Prostate gland (tissue), 2 donors: ENCODE measurements at regions not wholly inside any gene's neighbourhood (a gene's known extent, or its start where the extent isn't known, plus 50 kb on each side); places are given as distances from the start of the nearest gene placed in this dataset.
"Not testable (repeated sequence)": the region's sequence is repeated elsewhere in the genome, so short reads cannot be mapped to it uniquely, and the experiment has no call there.

Source experiments
- DNase-seq: peaks from one replicate; pipeline ENCODE4 v3.0.0-alpha.2; 2019; ENCODE audit warnings: low spot score
- H3K27ac ChIP-seq, 2 donors: fragments of 200-600 bp; sonication (generic); 2 replicates each; pipeline ENCODE4 v1.5.1; 2017 to 2019
- H3K27me3 ChIP-seq: fragments of 200-600 bp; sonication (generic); replicated peaks from 2 replicates; pipeline ENCODE4 v1.5.1; 2019; ENCODE audit not compliant: insufficient read depth
- H3K36me3 ChIP-seq, 2 donors: fragments of 200-600 bp; sonication (generic); 1 replicate in 1 of 2; 2 replicates in 1 of 2; pipeline versions ENCODE4 v1.5.1 to v1.8.1; 2017 to 2019
- H3K4me1 ChIP-seq: fragments of 200-600 bp; sonication (generic); replicated peaks from 2 replicates; pipeline ENCODE4 v1.5.1; 2019
- H3K4me3 ChIP-seq, 2 donors: fragments of 200-600 bp; sonication (generic); 2 replicates each; pipeline ENCODE4 v1.5.1; 2017 to 2019
- H3K9me3 ChIP-seq: fragments of 200-600 bp; sonication (generic); 2 replicates; pipeline ENCODE4 v1.5.1; 2017
- CTCF ChIP-seq, 4 experiments: fragments of 200-600 bp in 2 of 4; fragments of 450-650 bp in 2 of 4; sonication (generic) in 2 of 4; IDR thresholded peaks; 1 replicate in 3 of 4; 2 replicates in 1 of 4; pipeline ENCODE4 v1.5.1; 2016 to 2019; ENCODE audit warnings: antibody characterized with exemption in 4 of 4, mild to moderate bottlenecking in 2 of 4, moderate library complexity in 2 of 4
- POLR2A ChIP-seq: fragments of 450-650 bp; IDR thresholded peaks from one replicate; pipeline ENCODE4 v1.6.1; 2016; ENCODE audit warnings: antibody characterized with exemption, mild to moderate bottlenecking
- POLR2AphosphoS5 ChIP-seq: sonication (generic); formaldehyde crosslinking; IDR thresholded peaks from one replicate; pipeline ENCODE4 v1.6.1; 2017; ENCODE audit warnings: antibody characterized with exemption
- WGBS: methylation state at CpG from one replicate; pipeline ENCODE4 v1.1.5; 2018; 5-methylcytosine and 5-hydroxymethylcytosine counted together
- intact Hi-C: fragments of 100-400 bp; cut with DNase I; formaldehyde crosslinking; loops from one replicate; pipeline ENCODE4 v1.14.2; 2022

- no peak overlapping the region for H3K27ac ChIP-seq
- 71% methylated on average over 4 of the region's 4 CpGs for WGBS
- DNase-seq = no peak
- H3K9me3 ChIP-seq = no peaks in the 10 kb centered on the region
- no peaks in the 10 kb centered on the region for H3K27me3 ChIP-seq
- no peaks in the 10 kb centered on the region for H3K36me3 ChIP-seq
- H3K4me3 ChIP-seq = no peak overlapping the region
- TF ChIP-seq CTCF (IDR thresholded peaks at IDR 0.05) = no peak
- TF ChIP-seq POLR2A = no peak
- no peak for TF ChIP-seq POLR2AphosphoS5
- H3K4me1 ChIP-seq = no peaks in the 10 kb centered on the region
- intact Hi-C loops = no loop called here
These were observed 245.0 kb upstream of the IGFBP7 start for GRCh38 chr4:57355101-57355665.

GRCh38 chr4:57351731-57352130, 241.5 kb upstream of the IGFBP7 start:
- Histone ChIP-seq H3K4me3 (no peak overlapping the region), H3K27ac (no peak overlapping the region), H3K4me1 (no peaks in the 10 kb centered on the region), H3K27me3 (no peaks in the 10 kb centered on the region), H3K9me3 (no peaks in the 10 kb centered on the region), H3K36me3 (no peaks in the 10 kb centered on the region)
- 69% methylated on average over 1 of the region's 1 CpG for WGBS
- no peak for DNase-seq
- intact Hi-C loops = no loop called here
- no peak for TF ChIP-seq POLR2AphosphoS5
- TF ChIP-seq POLR2A = no peak
- TF ChIP-seq CTCF (IDR thresholded peaks at IDR 0.05) = no peak

GRCh38 chr4:57344296-57344695, 234.1 kb upstream of the IGFBP7 start:
- 77% methylated on average over 2 of the region's 2 CpGs for WGBS
- no peak for DNase-seq
- H3K9me3 ChIP-seq = no peaks in the 10 kb centered on the region
- H3K27ac ChIP-seq = no peak overlapping the region
- H3K27me3 ChIP-seq = no peaks in the 10 kb centered on the region
- H3K4me3 ChIP-seq = no peak overlapping the region
- H3K4me1 ChIP-seq = no peaks in the 10 kb centered on the region
- intact Hi-C loops = no loop called here
- H3K36me3 ChIP-seq = no peaks in the 10 kb centered on the region
- TF ChIP-seq POLR2AphosphoS5 = no peak
- TF ChIP-seq CTCF (IDR thresholded peaks at IDR 0.05) = no peak
- TF ChIP-seq POLR2A = no peak

GRCh38 chr4:57342411-57342810, 232.2 kb upstream of the IGFBP7 start:
- intact Hi-C loops = no loop called here
- Histone ChIP-seq H3K27me3 (no peaks in the 10 kb centered on the region), H3K9me3 (no peaks in the 10 kb centered on the region), H3K27ac (no peak overlapping the region), H3K4me1 (no peaks in the 10 kb centered on the region), H3K4me3 (no peak overlapping the region), H3K36me3 (no peaks in the 10 kb centered on the region)
- TF ChIP-seq POLR2A (no peak), CTCF (IDR thresholded peaks at IDR 0.05) (no peak), POLR2AphosphoS5 (no peak)
- WGBS = 51% methylated on average over 2 of the region's 2 CpGs
- DNase-seq = no peak

- H3K9me3 ChIP-seq, intact Hi-C loops, DNase-seq, H3K4me1 ChIP-seq, H3K36me3 ChIP-seq, H3K27me3 ChIP-seq, H3K27ac ChIP-seq, H3K4me3 ChIP-seq: not testable (repeated sequence)
These were observed 228.7 kb upstream of the IGFBP7 start for GRCh38 chr4:57338861-57339260.
